Pons (tissue), 1 donor: ENCODE measurements at regions not wholly inside any gene's neighbourhood (a gene's known extent, or its start where the extent isn't known, plus 50 kb on each side); places are given as distances from the start of the nearest gene placed in this dataset.

Experiments
- DNase-seq: peaks from one replicate; pipeline ENCODE4 v3.0.0-alpha.2; 2016; ENCODE audit warnings: low spot score

GRCh38 chr5:34505731-34506130 is 150.4 kb upstream of the RAI14 start:
- DNase-seq: no peak

GRCh38 chr5:34507933-34508332 is 148.2 kb upstream of the RAI14 start:
- no peak for DNase-seq

GRCh38 chr5:34509392-34509791 is 146.7 kb upstream of the RAI14 start:
- DNase-seq: no peak

GRCh38 chr5:34510002-34510401 is 146.1 kb upstream of the RAI14 start:
- no peak for DNase-seq

- DNase-seq: no peak
Observed at GRCh38 chr5:34511063-34511462, 145.1 kb upstream of the RAI14 start.

- DNase-seq: no peak
Observed at GRCh38 chr5:34511481-34511880, 144.6 kb upstream of the RAI14 start.

- DNase-seq: no peak
Observed at GRCh38 chr5:34511915-34512314, 144.2 kb upstream of the RAI14 start.

- DNase-seq: no peak
Observed at GRCh38 chr5:34516166-34516565, 140.0 kb upstream of the RAI14 start.

- no peak for DNase-seq
Observed at GRCh38 chr5:34516686-34517085, 139.4 kb upstream of the RAI14 start.

- no peak for DNase-seq
Observed at GRCh38 chr5:34517249-34517648, 138.9 kb upstream of the RAI14 start.

- DNase-seq: no peak
Observed at GRCh38 chr5:34519489-34520220, 136.5 kb upstream of the RAI14 start.

GRCh38 chr5:34521628-34522290 is 134.4 kb upstream of the RAI14 start:
- DNase-seq: no peak

GRCh38 chr5:34522599-34523386 is 133.3 kb upstream of the RAI14 start:
- DNase-seq: peak; percentile 92

- no peak for DNase-seq
Observed at GRCh38 chr5:34523387-34523726, 132.8 kb upstream of the RAI14 start.

GRCh38 chr5:34524123-34524522 is 132.0 kb upstream of the RAI14 start:
- DNase-seq: no peak

GRCh38 chr5:34525761-34526160 is 130.4 kb upstream of the RAI14 start:
- no peak for DNase-seq

GRCh38 chr5:34526682-34527305 is 129.3 kb upstream of the RAI14 start:
- no peak for DNase-seq

GRCh38 chr5:34529581-34530331 is 126.4 kb upstream of the RAI14 start:
- no peak for DNase-seq

GRCh38 chr5:34530637-34531036 is 125.5 kb upstream of the RAI14 start:
- DNase-seq: no peak

GRCh38 chr5:34531751-34532360 is 124.3 kb upstream of the RAI14 start:
- no peak for DNase-seq
